NCI-H345 treated with DMSO at 0.1 percent for 48 hours (cell line): ENCODE measurements at regions not wholly inside any gene's neighbourhood (a gene's known extent, or its start where the extent isn't known, plus 50 kb on each side); places are given as distances from the start of the nearest gene placed in this dataset.

ENCODE experiments used
- DNase-seq: peaks from one replicate; lab custom pipeline; 2025; ENCODE audit not compliant: unreplicated experiment; lab: John Stamatoyannopoulos, UW

- no peak for DNase-seq
Observed at GRCh38 chr2:105625632-105626031, 119.1 kb upstream of the NCK2 start.

GRCh38 chr2:105621038-105621437, 123.7 kb upstream of the NCK2 start:
- no peak for DNase-seq

DNA sequence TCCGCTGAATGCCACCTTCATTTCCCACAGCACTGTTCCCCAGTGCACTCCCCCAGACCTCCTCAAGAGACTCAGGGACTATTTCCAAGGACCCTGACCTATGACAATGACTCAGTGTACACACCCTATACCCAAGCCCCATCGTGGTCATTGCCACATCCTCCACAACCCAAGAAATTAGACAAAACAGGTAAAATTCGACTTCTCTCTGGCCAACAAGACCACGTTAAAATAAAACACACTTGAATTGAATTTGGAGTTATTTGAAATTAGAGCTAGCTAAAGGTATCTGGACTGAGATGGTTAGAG, 126.4 kb upstream of the NCK2 start:
- DNase-seq: no peak

GRCh38 chr2:105617631-105618350, 126.9 kb upstream of the NCK2 start:
- peak; percentile 88 for DNase-seq

DNA sequence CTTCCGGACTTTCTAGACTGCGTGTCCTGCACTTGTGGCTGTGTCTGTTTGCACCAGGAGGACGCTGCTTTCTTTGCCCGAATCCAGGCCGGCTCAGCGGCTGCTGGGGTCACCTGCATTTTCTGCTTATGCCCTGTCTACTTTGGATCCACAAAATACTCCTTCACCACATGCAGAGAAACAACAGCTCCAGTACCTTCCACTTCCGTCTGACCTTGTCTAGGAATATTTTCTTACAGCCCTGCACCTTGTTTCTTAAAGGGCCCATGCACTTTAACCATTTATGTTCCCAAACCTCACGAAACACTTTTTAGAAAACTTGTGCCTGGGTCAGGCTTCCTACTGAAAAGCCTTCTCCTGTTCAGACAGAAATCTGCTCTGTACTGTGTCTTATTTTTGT, 129.4 kb upstream of the NCK2 start:
- DNase-seq: no peak

DNA sequence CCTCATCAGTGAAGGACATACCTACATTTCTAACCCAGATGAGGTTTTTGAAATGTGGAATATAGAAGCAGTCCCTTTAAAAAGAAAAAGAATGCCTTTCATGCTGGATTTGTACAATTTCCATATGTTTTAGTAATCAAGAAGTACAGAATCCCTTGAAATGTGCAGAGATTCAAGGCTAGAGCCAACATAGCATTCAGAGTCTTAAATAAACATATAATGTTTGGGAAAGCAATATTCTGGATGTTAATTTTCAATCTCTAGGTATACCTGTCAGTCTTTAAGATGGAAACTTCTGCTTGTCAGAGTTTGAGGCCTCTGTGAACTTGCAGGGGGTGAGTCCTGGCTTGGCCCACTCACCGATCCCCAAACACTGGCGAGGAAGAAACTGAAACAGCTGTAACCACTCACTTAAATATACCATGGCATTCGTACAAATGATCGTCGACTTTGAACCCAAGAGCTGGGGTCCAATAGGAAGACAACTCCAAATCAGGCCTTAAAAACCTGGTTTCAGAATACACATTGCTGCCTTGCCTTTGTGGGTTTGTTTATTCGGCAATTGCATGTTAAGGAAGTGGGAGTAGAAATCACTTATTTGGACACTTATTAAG, 132.8 kb upstream of the NCK2 start:
- no peak for DNase-seq

GRCh38 chr2:105611333-105611637, 133.4 kb upstream of the NCK2 start:
- no peak for DNase-seq

DNA sequence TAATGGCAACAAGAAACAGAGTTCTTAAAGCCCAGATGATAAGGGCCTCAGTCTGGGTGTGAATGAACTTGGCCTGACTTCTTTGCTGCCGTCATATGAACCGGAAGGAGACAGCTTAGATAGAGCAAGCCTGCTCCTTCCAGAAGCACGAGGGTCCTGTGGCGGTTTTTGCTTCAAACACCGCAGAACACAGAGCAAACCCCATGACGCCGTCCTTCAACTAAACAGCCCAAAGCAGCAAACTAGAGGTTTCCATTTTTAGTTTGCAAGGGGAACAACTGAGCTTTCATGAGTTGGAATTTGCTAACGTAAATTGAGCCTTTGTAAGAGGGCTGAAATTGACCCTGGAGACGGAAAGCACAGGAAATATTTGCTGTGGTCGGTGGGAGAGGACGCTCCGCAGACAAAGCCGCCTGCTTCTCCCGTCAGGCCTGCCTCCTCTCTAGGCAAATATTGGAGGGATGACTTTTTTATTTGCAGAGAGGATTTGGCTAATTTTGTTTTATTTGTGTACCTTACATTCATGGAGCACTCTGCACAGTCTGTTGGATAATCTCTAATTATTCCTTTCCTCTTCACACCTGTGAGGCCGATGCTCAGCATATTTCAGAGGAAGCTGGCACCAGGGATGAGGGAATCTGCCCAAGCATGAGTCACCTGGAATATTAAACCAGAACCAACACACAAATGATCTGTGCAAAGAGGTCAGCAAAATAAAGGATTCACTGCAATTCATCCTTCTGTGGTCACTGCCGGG, 134.0 kb upstream of the NCK2 start:
- no peak for DNase-seq

- no peak for DNase-seq
Observed at GRCh38 chr2:105609746-105610402, 134.8 kb upstream of the NCK2 start.

GRCh38 chr2:105607920-105608504, 136.7 kb upstream of the NCK2 start:
- no peak for DNase-seq

- no peak for DNase-seq
Observed at GRCh38 chr2:105606081-105606480, 138.6 kb upstream of the NCK2 start.

DNA sequence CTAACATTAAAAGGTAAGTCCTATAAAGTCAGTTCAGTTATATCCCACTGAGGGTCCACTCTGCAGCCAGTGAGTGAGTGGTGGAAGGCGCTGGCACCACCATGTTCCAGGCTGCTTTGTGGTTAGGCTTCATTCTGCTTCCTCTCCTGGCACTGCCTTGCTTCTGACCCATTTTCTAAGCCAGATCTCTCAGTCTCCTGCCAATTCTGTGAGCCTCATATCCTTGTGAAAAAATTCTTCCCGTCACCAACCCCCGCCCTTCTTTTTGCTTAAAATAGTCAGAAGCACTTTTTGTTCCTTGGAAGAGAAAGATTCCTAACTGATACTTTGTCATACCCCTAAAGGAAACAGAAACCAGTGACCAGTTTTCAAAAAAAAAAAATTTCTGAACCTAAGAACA, 139.8 kb upstream of the NCK2 start:
- DNase-seq: no peak

DNA sequence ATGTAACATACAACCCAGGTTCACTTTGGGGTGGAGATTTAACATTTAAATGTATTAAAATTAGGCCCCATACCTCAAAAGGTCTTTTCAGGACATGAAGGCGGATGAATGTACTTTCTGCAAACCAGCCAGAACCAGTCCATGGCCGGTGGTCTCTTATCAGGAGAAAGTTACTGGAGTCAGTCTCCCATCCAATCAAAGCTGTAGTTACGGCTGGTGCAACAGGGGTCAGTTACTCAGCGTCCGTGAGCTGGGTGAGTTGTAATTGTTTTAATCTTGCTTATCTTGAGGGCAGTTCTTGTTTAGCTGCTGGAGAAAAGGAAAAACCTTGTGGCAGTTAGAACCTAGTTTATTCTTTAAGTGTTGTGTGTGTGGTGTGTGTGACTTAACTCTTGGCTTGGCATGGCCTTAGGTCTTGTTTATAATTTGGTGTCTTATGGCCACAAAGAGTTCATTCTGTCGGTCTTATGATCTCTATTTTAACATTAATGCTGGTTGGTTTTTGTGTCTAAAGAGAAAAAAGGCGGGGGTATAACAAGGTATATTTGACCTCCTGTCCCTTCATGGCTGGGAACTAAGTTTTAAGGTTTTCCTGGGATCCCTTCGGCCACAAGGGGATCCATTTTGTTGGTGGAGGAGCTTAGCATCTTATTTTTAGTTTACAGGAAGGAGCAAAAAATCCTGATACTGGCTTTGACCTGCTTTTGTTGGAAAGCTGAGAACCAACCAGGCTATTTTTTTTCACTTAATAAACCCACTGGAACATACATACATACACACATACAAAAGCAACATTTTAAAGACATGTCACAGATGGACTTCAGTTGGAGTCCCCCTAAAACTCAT, 143.5 kb upstream of the NCK2 start:
- DNase-seq: no peak

GRCh38 chr2:105600602-105600948, 144.1 kb upstream of the NCK2 start:
- no peak for DNase-seq

DNA sequence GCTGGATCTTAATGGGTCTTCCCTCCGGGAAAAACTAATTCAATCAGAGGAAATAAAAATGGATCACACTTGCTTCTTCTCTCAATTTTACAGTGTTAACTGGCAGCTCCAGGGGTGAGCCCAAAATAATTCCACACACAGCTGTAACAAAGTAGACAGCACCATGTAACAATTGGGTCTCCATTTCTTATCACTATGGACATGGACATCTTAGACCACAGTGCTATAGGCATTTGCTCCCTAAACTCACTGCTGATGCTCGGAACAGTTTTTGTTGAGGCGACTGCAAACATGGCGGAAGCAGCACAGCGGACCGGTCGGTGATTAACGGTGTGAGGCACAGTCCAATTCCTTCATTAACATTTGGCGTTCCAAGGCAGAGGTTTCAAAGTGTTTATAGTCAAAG, 144.7 kb upstream of the NCK2 start:
- DNase-seq: no peak

DNA sequence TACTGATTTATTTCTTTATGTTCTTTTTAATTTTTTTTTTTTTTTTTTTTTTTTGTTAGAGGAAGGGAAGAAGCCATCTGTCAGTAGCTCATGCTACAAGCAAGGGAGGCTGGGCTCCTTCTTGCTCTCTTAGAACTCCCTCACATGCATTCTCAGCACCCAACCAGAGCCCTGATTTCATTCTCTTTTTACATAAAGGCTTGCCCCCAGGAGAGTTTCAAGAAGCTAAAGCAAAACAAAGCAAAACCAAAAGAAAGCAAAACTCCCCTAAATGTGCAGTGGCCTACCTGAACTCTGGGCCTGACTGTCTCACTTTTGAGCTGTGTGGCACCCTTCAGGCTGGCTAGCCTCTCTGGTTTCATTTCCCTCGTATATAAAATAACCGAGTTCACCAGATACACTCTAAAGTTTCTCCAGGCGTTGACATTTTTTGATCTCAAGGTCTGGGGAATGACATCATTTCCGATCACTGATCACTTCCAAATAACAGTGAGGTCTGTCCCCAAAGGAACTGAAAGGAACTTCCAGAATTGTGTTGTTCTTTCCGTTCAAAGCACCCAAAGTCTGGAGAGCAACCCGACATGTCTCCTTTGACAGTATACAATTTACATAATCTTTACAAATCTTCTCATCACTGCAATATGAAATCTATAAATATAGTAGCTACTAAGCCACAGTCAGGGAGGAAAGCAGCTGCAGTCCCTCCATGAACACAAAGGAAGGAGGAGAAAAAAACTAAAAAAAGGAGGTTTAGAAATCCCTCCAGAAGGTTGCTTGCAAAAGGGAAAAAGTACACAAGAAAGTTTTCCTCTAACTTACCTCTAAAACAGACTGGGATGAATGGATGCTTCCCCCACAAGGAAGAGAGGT, 145.6 kb upstream of the NCK2 start:
- no peak for DNase-seq

GRCh38 chr2:105597806-105598803, 146.6 kb upstream of the NCK2 start:
- DNase-seq: no peak

- DNase-seq: no peak
Observed at GRCh38 chr2:105597011-105597805, 147.5 kb upstream of the NCK2 start.
